Psoas muscle (tissue), 7 donors: ENCODE measurements at regions not wholly inside any gene's neighbourhood (a gene's known extent, or its start where the extent isn't known, plus 50 kb on each side); places are given as distances from the start of the nearest gene placed in this dataset.

Source experiments
- ATAC-seq, 4 donors: fragments of 200-7000 bp; cut with Tn5 transposase; one replicate each; pipeline ENCODE4 v1.9.1; 2020; ENCODE audit warnings: moderate library complexity in 3 of 4, mild to moderate bottlenecking in 2 of 4
- DNase-seq, 2 donors: peaks; one replicate each; pipeline ENCODE4 v3.0.0-alpha.2; 2020
- H3K27ac ChIP-seq: fragments of 200-600 bp; one replicate; pipeline ENCODE4 v1.8.0; 2022
- H3K27me3 ChIP-seq, 3 donors: fragments of 200-600 bp in 1 of 3; one replicate each; pipeline versions ENCODE4 v1.6.1 to v1.8.0; 2013 to 2022; ENCODE audit warnings: low read length in 2 of 3, mild to moderate bottlenecking in 2 of 3, moderate library complexity in 1 of 3; ENCODE audit not compliant: insufficient read depth in 3 of 3
- H3K36me3 ChIP-seq, 2 donors: fragments of 200-600 bp in 1 of 2; one replicate each; pipeline versions ENCODE4 v1.6.1 to v1.8.0; 2013 to 2022; ENCODE audit warnings: low read depth in 1 of 2, mild to moderate bottlenecking in 1 of 2, moderate library complexity in 1 of 2; ENCODE audit not compliant: insufficient read depth in 1 of 2
- H3K4me1 ChIP-seq: fragments of 200-600 bp; one replicate; pipeline ENCODE4 v1.8.0; 2022
- H3K4me3 ChIP-seq: fragments of 200-600 bp; one replicate; pipeline ENCODE4 v1.8.0; 2022; ENCODE audit warnings: mild to moderate bottlenecking
- H3K9me3 ChIP-seq: fragments of 200-600 bp; one replicate; pipeline ENCODE4 v1.8.0; 2022
- CTCF ChIP-seq: fragments of 200-600 bp; IDR thresholded peaks from one replicate; pipeline ENCODE4 v1.8.0; 2022; ENCODE audit warnings: antibody characterized with exemption
- WGBS, 3 donors: extraction: QIAGEN DNeasy Blood & Tissue Kit; methylation state at CpG; one replicate each; pipeline versions ENCODE4 v1.1.6 to v1.1.7; 2013; 5-methylcytosine and 5-hydroxymethylcytosine counted together
- intact Hi-C, 2 donors: fragments of 100-400 bp; cut with DNase I; formaldehyde crosslinking; loops; one replicate each; pipeline versions ENCODE4 v1.11.0 to v1.14.2; 2022
- donor health status: healthy with polysubstance abuse.
- donor health status: DM: no; HTN: no; CAD: no; lungs with moderate emphysema.
- donor health status: Bipolar disorder and iron deficiency.
- donor health status: healthy.
- donor health status: DM: yes; HTN: yes; CAD: no.
- donor health status: DM: no; HTN: no; CAD: no.
- donor health status: DM: yes; HTN: yes; CAD: no.

DNA sequence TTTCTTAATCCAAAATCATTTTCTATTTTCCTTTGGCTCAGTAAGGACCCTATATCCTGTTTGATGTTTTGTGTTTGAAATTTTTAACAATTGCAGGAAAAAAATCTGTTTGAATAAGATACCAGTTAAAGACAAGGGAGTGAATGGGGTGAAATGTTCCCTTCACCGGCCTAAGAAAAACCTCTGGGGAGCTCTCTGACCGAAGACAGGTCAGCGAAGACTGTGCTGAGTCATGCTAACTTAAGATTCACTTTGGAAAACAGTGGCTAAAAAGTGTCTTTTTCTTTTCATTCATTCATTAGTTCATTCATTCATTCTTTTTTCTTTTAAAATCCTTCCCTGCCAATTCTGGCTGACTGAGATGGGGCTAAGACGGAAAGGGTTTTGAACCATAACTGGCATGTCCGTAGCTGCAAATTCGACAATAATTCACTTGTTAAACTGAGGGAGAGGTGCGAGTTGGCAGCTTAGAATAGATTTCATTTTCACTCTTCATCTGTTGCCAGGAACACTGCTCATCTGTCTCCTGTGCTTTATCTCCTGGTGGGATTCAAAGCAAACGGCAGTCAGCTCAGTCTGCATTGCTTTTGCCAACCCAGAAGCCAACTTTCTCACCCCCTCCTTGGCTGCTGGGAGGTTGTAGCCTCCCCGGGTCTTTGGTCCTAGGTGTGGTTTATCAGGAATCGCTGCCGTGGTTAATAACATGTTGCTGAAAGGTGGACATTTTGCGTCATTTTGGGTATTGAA is 434.0 kb upstream of the LARGE1 start:
- no peak overlapping the region for H3K27ac ChIP-seq
- DNase-seq (no peak), ATAC-seq (no peak)
- peaks cover 0 to 3% (median 0%) of the 10 kb centered on the region in 3 donors for H3K27me3 ChIP-seq
- no peak for TF ChIP-seq CTCF
- no peaks in the 10 kb centered on the region for H3K36me3 ChIP-seq
- H3K4me1 ChIP-seq, result no peaks in the 10 kb centered on the region
- no peak overlapping the region for H3K4me3 ChIP-seq
- no peaks in the 10 kb centered on the region for H3K9me3 ChIP-seq
- intact Hi-C loops, result no loop called here
- WGBS, 3 donors, result 72 to 78% (median 73%) methylated on average over 12 of the region's 12 CpGs

DNA sequence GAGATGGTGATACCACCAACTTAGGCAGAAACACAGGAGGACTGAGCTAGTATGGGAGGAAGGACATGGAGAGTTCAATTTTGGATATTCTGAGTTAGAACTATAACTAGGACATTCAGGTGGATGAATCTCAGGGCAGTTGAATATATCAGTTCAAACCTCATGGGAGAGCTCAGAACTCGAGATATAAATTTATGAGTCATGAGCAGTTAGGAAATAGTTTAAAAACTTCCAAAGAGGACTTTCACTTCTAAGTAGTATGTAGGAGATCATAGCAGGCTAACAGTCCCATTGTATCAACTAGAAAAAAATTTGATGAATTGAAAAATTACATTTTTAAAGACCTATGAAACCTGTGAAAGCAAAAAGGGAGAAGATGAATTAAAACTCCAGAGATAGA is 436.2 kb upstream of the LARGE1 start:
- H3K9me3 ChIP-seq, result no peaks in the 10 kb centered on the region
- ATAC-seq (no peak), DNase-seq (no peak)
- no peak overlapping the region for H3K4me3 ChIP-seq
- no peaks in the 10 kb centered on the region for H3K4me1 ChIP-seq
- WGBS, 3 donors, result 23 to 44% (median 43%) methylated on average over 1 of the region's 1 CpG
- no peak for TF ChIP-seq CTCF
- H3K27me3 ChIP-seq, result peaks cover 0 to 3% (median 0%) of the 10 kb centered on the region in 3 donors
- H3K27ac ChIP-seq, result no peak overlapping the region
- H3K36me3 ChIP-seq, result no peaks in the 10 kb centered on the region
- intact Hi-C loops, result no loop called here

GRCh38 chr22:34370711-34371110 is 450.4 kb upstream of the LARGE1 start:
- ATAC-seq, result no peak
- Histone ChIP-seq H3K36me3 (no peaks in the 10 kb centered on the region), H3K27me3 (peaks cover 0 to 2% (median 0%) of the 10 kb centered on the region in 3 donors), H3K27ac (no peak overlapping the region), H3K4me1 (no peaks in the 10 kb centered on the region), H3K9me3 (no peaks in the 10 kb centered on the region), H3K4me3 (no peak overlapping the region)
- TF ChIP-seq CTCF, result no peak
- 71 to 79% (median 77%) methylated on average over 2 of the region's 2 CpGs for WGBS, 3 donors
- DNase-seq, result no peak
- intact Hi-C loops, result no loop called here

- TF ChIP-seq CTCF, result no peak
- no peaks in the 10 kb centered on the region for H3K4me1 ChIP-seq
- 63 to 74% (median 72%) methylated on average over 2 of the region's 2 CpGs for WGBS, 3 donors
- no peaks in the 10 kb centered on the region for H3K36me3 ChIP-seq
- intact Hi-C loops, result no loop called here
- no peak overlapping the region for H3K4me3 ChIP-seq
- no peaks in the 10 kb centered on the region for H3K9me3 ChIP-seq
- H3K27me3 ChIP-seq, result no peaks in the 10 kb centered on the region
- DNase-seq (no peak), ATAC-seq (no peak)
- H3K27ac ChIP-seq, result no peak overlapping the region
These were observed 459.5 kb upstream of the LARGE1 start for GRCh38 chr22:34379825-34380224.

GRCh38 chr22:34380532-34380931 is 460.3 kb upstream of the LARGE1 start:
- no peak for TF ChIP-seq CTCF
- ATAC-seq (no peak), DNase-seq (no peak)
- no peaks in the 10 kb centered on the region for H3K4me1 ChIP-seq
- H3K4me3 ChIP-seq, result no peak overlapping the region
- H3K27me3 ChIP-seq, result no peaks in the 10 kb centered on the region
- no peaks in the 10 kb centered on the region for H3K36me3 ChIP-seq
- H3K27ac ChIP-seq, result no peak overlapping the region
- H3K9me3 ChIP-seq, result no peaks in the 10 kb centered on the region
- intact Hi-C loops, result no loop called here
- WGBS, 3 donors, result 25 to 46% (median 32%) methylated on average over 4 of the region's 4 CpGs
